GM23248 (cell line): ENCODE measurements at regions not wholly inside any gene's neighbourhood (a gene's known extent, or its start where the extent isn't known, plus 50 kb on each side); places are given as distances from the start of the nearest gene placed in this dataset.
A peak's percentile ranks its signal among the peaks of the same experiment; 100 is the strongest.

Experiments
- DNase-seq: peaks from one replicate; pipeline ENCODE4 v3.0.0-alpha.2; 2015
- H2AFZ ChIP-seq: fragments of 200-600 bp; sonication (generic); 2 replicates; pipeline ENCODE4 v1.6.1; 2016; ENCODE audit warnings: antibody characterized with exemption
- H3F3A ChIP-seq: fragments of 200-600 bp; sonication (generic); 2 replicates; pipeline ENCODE4 v1.6.1; 2016; ENCODE audit warnings: mild to moderate bottlenecking, antibody characterized with exemption, mixed run types; ENCODE audit not compliant: insufficient read depth
- H3K27ac ChIP-seq: fragments of 200-600 bp; sonication (generic); 2 replicates; pipeline ENCODE4 v1.5.1; 2016; ENCODE audit warnings: mild to moderate bottlenecking
- H3K27me3 ChIP-seq: fragments of 200-600 bp; sonication (generic); replicated peaks from 2 replicates; pipeline ENCODE4 v1.6.1; 2016; ENCODE audit warnings: mild to moderate bottlenecking; ENCODE audit not compliant: insufficient read depth
- H3K36me3 ChIP-seq: fragments of 200-600 bp; sonication (generic); 2 replicates; pipeline ENCODE4 v1.6.1; 2016; ENCODE audit warnings: low read depth, mild to moderate bottlenecking
- H3K4me1 ChIP-seq: fragments of 200-600 bp; sonication (generic); 2 replicates; pipeline ENCODE4 v1.6.1; 2016; ENCODE audit warnings: mild to moderate bottlenecking; ENCODE audit not compliant: insufficient read depth
- H3K4me2 ChIP-seq: fragments of 200-600 bp; sonication (generic); one replicate; pipeline ENCODE4 v1.6.1; 2016; ENCODE audit warnings: mild to moderate bottlenecking; ENCODE audit not compliant: unreplicated experiment
- H3K4me3 ChIP-seq: fragments of 200-600 bp; sonication (generic); 2 replicates; pipeline ENCODE4 v1.5.1; 2016; ENCODE audit warnings: mild to moderate bottlenecking
- H3K79me2 ChIP-seq: fragments of 200-600 bp; sonication (generic); 2 replicates; pipeline ENCODE4 v1.6.1; 2016; ENCODE audit warnings: mild to moderate bottlenecking; ENCODE audit not compliant: insufficient read depth
- H3K9ac ChIP-seq: fragments of 200-600 bp; sonication (generic); 2 replicates; pipeline ENCODE4 v1.6.1; 2016; ENCODE audit warnings: mild to moderate bottlenecking
- H3K9me2 ChIP-seq: fragments of 200-600 bp; sonication (generic); 2 replicates; pipeline ENCODE4 v1.6.1; 2016; ENCODE audit warnings: mixed run types, mild to moderate bottlenecking, moderate library complexity; ENCODE audit not compliant: insufficient read depth
- H3K9me3 ChIP-seq: fragments of 200-600 bp; sonication (generic); one replicate; pipeline ENCODE4 v1.6.1; 2017; ENCODE audit warnings: low read depth
- H4K20me1 ChIP-seq: fragments of 200-600 bp; sonication (generic); 2 replicates; pipeline ENCODE4 v1.6.0; 2016; ENCODE audit not compliant: insufficient read depth
- EZH2 ChIP-seq: fragments of 200-600 bp; sonication (generic); IDR thresholded peaks from 2 replicates; pipeline ENCODE4 v1.6.1; 2018; ENCODE audit warnings: antibody characterized with exemption, mild to moderate bottlenecking; ENCODE audit not compliant: insufficient read depth, poor library complexity, severe bottlenecking
- EZH2phosphoT487 ChIP-seq: fragments of 200-600 bp; sonication (generic); IDR thresholded peaks from 2 replicates; pipeline ENCODE4 v1.6.1; 2018; ENCODE audit warnings: antibody characterized with exemption, moderate library complexity, mild to moderate bottlenecking, low read depth; ENCODE audit not compliant: insufficient read depth
- WGBS, 2 experiments: methylation state at CpG; one replicate each; pipeline ENCODE4 v1.1.6; 2015 to 2017; ENCODE audit warnings: low lambda C conversion rate in 2 of 2, low coverage in 1 of 2; ENCODE audit errors: missing lambda C conversion rate in 2 of 2; 5-methylcytosine and 5-hydroxymethylcytosine counted together
- in situ Hi-C: fragments of 300-500 bp; cut with MboI; formaldehyde crosslinking; loops from 2 replicates; pipeline ENCODE4 v1.15.0; 2020

- Histone ChIP-seq H3K27me3 (peaks cover 9% of the 10 kb centered on the region; the same call in 1 of the 2 replicates), H3K9me2 (no peaks in the 10 kb centered on the region), H3K4me3 (no peak overlapping the region), H2AFZ (no peak overlapping the region), H3K36me3 (no peaks in the 10 kb centered on the region), H3K27ac (no peak overlapping the region), H3F3A (no peaks in the 10 kb centered on the region), H3K4me2 (no peak overlapping the region), H3K9me3 (no peaks in the 10 kb centered on the region), H3K79me2 (no peaks in the 10 kb centered on the region), H3K4me1 (no peaks in the 10 kb centered on the region), H3K9ac (no peak overlapping the region), H4K20me1 (no peaks in the 10 kb centered on the region)
- TF ChIP-seq EZH2 (no peak), EZH2phosphoT487 (no peak)
- WGBS, 2 experiments: 77 to 91% methylated on average over 1 of the region's 1 CpG
- peak; percentile 6 for DNase-seq
- in situ Hi-C loops: no loop called here
Measured at GRCh38 chr9:22279636-22280035, 167.0 kb upstream of the DMRTA1 start.

- H3K4me3 ChIP-seq: no peak overlapping the region
- no peaks in the 10 kb centered on the region for H3K79me2 ChIP-seq
- no peak overlapping the region for H3K9ac ChIP-seq
- no peaks in the 10 kb centered on the region for H3F3A ChIP-seq
- H3K27ac ChIP-seq: no peak overlapping the region
- H2AFZ ChIP-seq: no peak overlapping the region
- no peaks in the 10 kb centered on the region for H3K9me2 ChIP-seq
- WGBS, 2 experiments: 0% methylated on average over 1 of the region's 1 CpG
- H3K36me3 ChIP-seq: no peaks in the 10 kb centered on the region
- peaks cover 36% of the 10 kb centered on the region for H3K27me3 ChIP-seq
- H4K20me1 ChIP-seq: no peaks in the 10 kb centered on the region
- TF ChIP-seq EZH2 (no peak), EZH2phosphoT487 (no peak)
- no peak for DNase-seq
- no peaks in the 10 kb centered on the region for H3K9me3 ChIP-seq
- H3K4me2 ChIP-seq: no peak overlapping the region
- in situ Hi-C loops: no loop called here
- H3K4me1 ChIP-seq: no peaks in the 10 kb centered on the region
Measured at GRCh38 chr9:22285066-22285465, 161.6 kb upstream of the DMRTA1 start.

GRCh38 chr9:22286661-22287060 lies 160.0 kb upstream of the DMRTA1 start:
- no peaks in the 10 kb centered on the region for H3K79me2 ChIP-seq
- no peak overlapping the region for H2AFZ ChIP-seq
- no peak overlapping the region for H3K9ac ChIP-seq
- H3K4me1 ChIP-seq: no peaks in the 10 kb centered on the region
- H3K4me3 ChIP-seq: no peak overlapping the region
- H3K27me3 ChIP-seq: peaks cover 43% of the 10 kb centered on the region
- in situ Hi-C loops: no loop called here
- H3F3A ChIP-seq: no peaks in the 10 kb centered on the region
- H3K9me2 ChIP-seq: no peaks in the 10 kb centered on the region
- DNase-seq: no peak
- TF ChIP-seq EZH2phosphoT487 (no peak), EZH2 (no peak)
- no peaks in the 10 kb centered on the region for H3K9me3 ChIP-seq
- no peak overlapping the region for H3K27ac ChIP-seq
- H4K20me1 ChIP-seq: no peaks in the 10 kb centered on the region
- no peak overlapping the region for H3K4me2 ChIP-seq
- no peaks in the 10 kb centered on the region for H3K36me3 ChIP-seq
- 38 to 45% methylated on average over 1 of the region's 1 CpG for WGBS, 2 experiments

GRCh38 chr9:22288661-22289060 lies 158.0 kb upstream of the DMRTA1 start:
- no peak for TF ChIP-seq EZH2
- no peak for TF ChIP-seq EZH2phosphoT487
- no peak overlapping the region for H3K4me3 ChIP-seq
- no peak overlapping the region for H3K4me2 ChIP-seq
- H3F3A ChIP-seq: no peaks in the 10 kb centered on the region
- no peak for DNase-seq
- no peak overlapping the region for H3K27ac ChIP-seq
- H3K9me3 ChIP-seq: no peaks in the 10 kb centered on the region
- H4K20me1 ChIP-seq: no peaks in the 10 kb centered on the region
- H3K9me2 ChIP-seq: no peaks in the 10 kb centered on the region
- in situ Hi-C loops: no loop called here
- peaks cover 50% of the 10 kb centered on the region for H3K27me3 ChIP-seq
- H3K4me1 ChIP-seq: no peaks in the 10 kb centered on the region
- H2AFZ ChIP-seq: no peak overlapping the region
- H3K79me2 ChIP-seq: no peaks in the 10 kb centered on the region
- no peaks in the 10 kb centered on the region for H3K36me3 ChIP-seq
- WGBS, 2 experiments: 12 to 15% methylated on average over 1 of the region's 1 CpG
- H3K9ac ChIP-seq: no peak overlapping the region

GRCh38 chr9:22307013-22307711 lies 139.5 kb upstream of the DMRTA1 start:
- DNase-seq: peak; percentile 78
- Histone ChIP-seq H3K79me2 (no peaks in the 10 kb centered on the region), H3K9me2 (no peaks in the 10 kb centered on the region), H3K4me3 (no peak overlapping the region), H3K4me1 (no peaks in the 10 kb centered on the region), H3K36me3 (no peaks in the 10 kb centered on the region), H3K27ac (no peak overlapping the region), H3K4me2 (no peak overlapping the region), H3K9me3 (no peaks in the 10 kb centered on the region), H3K9ac (no peak overlapping the region), H3K27me3 (peaks cover 28% of the 10 kb centered on the region), H3F3A (no peaks in the 10 kb centered on the region), H2AFZ (no peak overlapping the region), H4K20me1 (no peaks in the 10 kb centered on the region)
- TF ChIP-seq EZH2: no peak
- TF ChIP-seq EZH2phosphoT487: no peak
- 11 to 12% methylated on average over 2 of the region's 2 CpGs for WGBS, 2 experiments
- in situ Hi-C loops: no loop called here
